IMR-90 (cell line): ENCODE measurements at regions not wholly inside any gene's neighbourhood (a gene's known extent, or its start where the extent isn't known, plus 50 kb on each side); places are given as distances from the start of the nearest gene placed in this dataset.

ENCODE experiments used
- ATAC-seq: fragments of 200-7000 bp; cut with Tn5 transposase; 2 replicates; pipeline ENCODE4 v1.9.1; 2020; ENCODE audit warnings: low read depth, mild to moderate bottlenecking, moderate library complexity
- BruUV-seq: library from RNA; stranded (reverse); fragments of 400-500 nt; replicated peaks from 2 replicates; lab custom pipeline; 2021; lab: Mats Ljungman, UMichigan
- CTCF ChIA-PET: fragments of 300-600 bp; formaldehyde crosslinking; extraction: SDS; loops from one replicate; lab custom pipeline; 2021; ENCODE audit warnings: antibody characterized with exemption; lab: Yijun Ruan, JAX
- POLR2A ChIA-PET: fragments of 300-600 bp; sonication (Branson Sonifier 250); formaldehyde crosslinking; loops from one replicate; lab custom pipeline; 2022; ENCODE audit warnings: antibody characterized with exemption; ENCODE audit not compliant: unreplicated experiment; lab: Charles Lee
- DNase-seq: peaks from one replicate; pipeline ENCODE4 v3.0.0; 2013
- H2AFZ ChIP-seq: replicated peaks from 2 replicates; pipeline ENCODE3; 2013; ENCODE audit warnings: low read length, mild to moderate bottlenecking; ENCODE audit not compliant: poor library complexity
- H2AK5ac ChIP-seq: 2 replicates; pipeline ENCODE4 v1.6.1; 2013; ENCODE audit warnings: low read depth, low read length, inconsistent platforms
- H2AK9ac ChIP-seq: replicated peaks from 2 replicates; pipeline ENCODE3; 2013; ENCODE audit warnings: mild to moderate bottlenecking, low read depth, low read length, moderate library complexity; ENCODE audit not compliant: poor library complexity
- H2BK120ac ChIP-seq: 2 replicates; pipeline ENCODE4 v1.6.1; 2013; ENCODE audit warnings: low read depth, low read length, inconsistent platforms
- H2BK15ac ChIP-seq: 3 replicates; pipeline ENCODE4 v1.6.1; 2013; ENCODE audit warnings: low read depth, low read length, inconsistent platforms
- H2BK20ac ChIP-seq: 2 replicates; pipeline ENCODE4 v1.6.1; 2013; ENCODE audit warnings: low read depth, mild to moderate bottlenecking, inconsistent platforms, low read length, moderate library complexity
- H2BK5ac ChIP-seq: 2 replicates; pipeline ENCODE4 v1.6.1; 2013; ENCODE audit warnings: mild to moderate bottlenecking, low read depth, low read length, inconsistent platforms; ENCODE audit not compliant: poor library complexity, severe bottlenecking
- H3K14ac ChIP-seq: replicated peaks from 2 replicates; pipeline ENCODE4 v1.6.1; 2013; ENCODE audit warnings: low read depth, low read length, inconsistent platforms
- H3K18ac ChIP-seq: 2 replicates; pipeline ENCODE4 v1.6.1; 2013; ENCODE audit warnings: low read depth, low read length, control low read depth
- H3K23ac ChIP-seq: 2 replicates; pipeline ENCODE4 v1.6.1; 2013; ENCODE audit warnings: low read depth, low read length, inconsistent platforms
- H3K27ac ChIP-seq: 2 replicates; pipeline ENCODE4 v1.5.1; 2013; ENCODE audit warnings: mild to moderate bottlenecking, control low read depth, low read length; ENCODE audit not compliant: insufficient read depth
- H3K27me3 ChIP-seq: 2 replicates; pipeline ENCODE4 v1.6.1; 2013; ENCODE audit warnings: low read length; ENCODE audit not compliant: control insufficient read depth, insufficient read depth
- H3K36me3 ChIP-seq: 2 replicates; pipeline ENCODE4 v1.6.1; 2013; ENCODE audit warnings: low read length, mixed read lengths; ENCODE audit not compliant: control insufficient read depth, insufficient read depth
- H3K4ac ChIP-seq: 2 replicates; pipeline ENCODE4 v1.6.1; 2013; ENCODE audit warnings: low read depth, low read length, inconsistent platforms
- H3K4me1 ChIP-seq: 2 replicates; pipeline ENCODE4 v1.6.1; 2013; ENCODE audit warnings: low read length, mixed read lengths; ENCODE audit not compliant: control insufficient read depth, insufficient read depth
- H3K4me2 ChIP-seq: 2 replicates; pipeline ENCODE4 v1.6.1; 2013; ENCODE audit warnings: low read depth, mild to moderate bottlenecking, control low read depth, low read length, moderate library complexity
- H3K4me3 ChIP-seq: 2 replicates; pipeline ENCODE4 v1.5.1; 2013; ENCODE audit warnings: low read depth, mild to moderate bottlenecking, control low read depth, low read length, moderate library complexity; ENCODE audit not compliant: insufficient read depth
- H3K56ac ChIP-seq: 2 replicates; pipeline ENCODE4 v1.6.1; 2013; ENCODE audit warnings: low read length, inconsistent platforms; ENCODE audit not compliant: insufficient read depth; ENCODE audit errors: extremely low read depth
- H3K79me1 ChIP-seq, 2 experiments: 2 replicates each; pipeline ENCODE4 v1.6.1; 2013; ENCODE audit warnings: low read length in 2 of 2, inconsistent platforms in 1 of 2, low read depth in 1 of 2
- H3K9ac ChIP-seq: 2 replicates; pipeline ENCODE4 v1.6.1; 2013; ENCODE audit warnings: low read depth, low read length, control low read depth
- H3K9me1 ChIP-seq: 2 replicates; pipeline ENCODE4 v1.6.1; 2013; ENCODE audit warnings: low read length, inconsistent platforms; ENCODE audit not compliant: insufficient read depth
- H3K9me3 ChIP-seq: 2 replicates; pipeline ENCODE4 v1.6.1; 2013; ENCODE audit warnings: low read length; ENCODE audit not compliant: control insufficient read depth, insufficient read depth
- H4K20me1 ChIP-seq: 2 replicates; pipeline ENCODE4 v1.6.1; 2013; ENCODE audit warnings: low read length, inconsistent platforms; ENCODE audit not compliant: insufficient read depth
- H4K5ac ChIP-seq: 2 replicates; pipeline ENCODE4 v1.6.1; 2013; ENCODE audit warnings: mild to moderate bottlenecking, low read depth, low read length, control low read depth
- H4K8ac ChIP-seq, 2 experiments: 2 replicates each; pipeline ENCODE4 v1.6.1; 2013; ENCODE audit warnings: low read depth in 2 of 2, low read length in 2 of 2, control low read depth in 1 of 2, inconsistent platforms in 1 of 2
- H4K91ac ChIP-seq: 2 replicates; pipeline ENCODE4 v1.6.1; 2013; ENCODE audit warnings: low read depth, low read length, inconsistent platforms; ENCODE audit not compliant: insufficient read depth
- MAZ ChIP-seq: IDR thresholded peaks from 2 replicates; pipeline ENCODE4 v1.6.1; 2012; ENCODE audit warnings: low read depth, mild to moderate bottlenecking, low read length, improper control_type of control experiment, moderate library complexity, borderline replicate concordance
- WGBS, 2 experiments: methylation state at CpG; one replicate each; pipeline versions ENCODE4 v1.1.5 to v1.1.7; 2013; ENCODE audit warnings: missing lambda C conversion rate in 2 of 2; ENCODE audit not compliant: insufficient read length in 1 of 2; ENCODE audit errors: extremely low coverage in 2 of 2; 5-methylcytosine and 5-hydroxymethylcytosine counted together
- dilution Hi-C: fragments of 300-500 bp; cut with HindIII; formaldehyde crosslinking; loops from one replicate; pipeline ENCODE4 v1.14.3; 2018; ENCODE audit warnings: low sequenced_read_pairs; ENCODE audit not compliant: unreplicated experiment
- in situ Hi-C: fragments of 300-500 bp; cut with MboI; formaldehyde crosslinking; loops from 3 replicates; pipeline ENCODE4 v1.14.3; 2019; ENCODE audit warnings: low sequenced_read_pairs, inconsistent platforms, mixed read lengths
- intact Hi-C: fragments of 100-400 bp; cut with micrococcal nuclease; formaldehyde crosslinking; loops from 2 replicates; pipeline ENCODE4 v1.10.0; 2022
- TF ChIP-seq, protein P1 (sequence below): fragments of 150-350 bp; IDR thresholded peaks from 2 replicates; pipeline ENCODE4 v1.6.1; 2017; ENCODE audit warnings: mild to moderate bottlenecking, antibody characterized with exemption, low read length, low read depth

DNA sequence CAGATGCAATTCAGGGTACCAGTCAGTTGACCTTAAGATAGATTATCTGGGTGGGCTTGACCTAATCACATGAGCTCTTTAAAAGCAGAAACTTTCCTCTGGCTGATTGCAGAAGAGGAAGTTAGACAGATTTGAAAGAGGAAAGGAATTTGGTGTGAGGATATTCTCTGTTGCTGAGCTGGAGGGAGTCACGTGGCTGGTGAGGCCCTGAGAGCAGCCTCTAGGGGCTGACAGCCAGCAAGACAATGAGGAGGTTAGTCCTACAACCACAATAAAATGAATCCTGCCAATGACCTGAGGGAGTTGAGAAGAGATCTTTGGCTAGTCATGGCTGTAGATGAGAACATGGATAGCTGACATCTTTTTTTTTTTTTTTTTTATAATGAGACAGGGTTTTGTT, 87.0 kb upstream of the B3GAT2 start:
- no peaks in the 10 kb centered on the region for H3K36me3 ChIP-seq
- no peak overlapping the region for H3K27ac ChIP-seq
- no peak overlapping the region for H2AK9ac ChIP-seq
- intact Hi-C loops, result no loop called here
- no peak overlapping the region for H4K8ac ChIP-seq
- no peaks in the 10 kb centered on the region for H3K9me1 ChIP-seq
- dilution Hi-C loops, result no loop called here
- no CpG with 5 or more reads among the region's 1 CpG for WGBS, 2 experiments
- CTCF ChIA-PET, result interaction anchor here (1.3 kb wide), 1 partner anchor 13 kb away, joined by 3 read pairs; no protein-coding TSS in a partner anchor
- no peak overlapping the region for H3K9ac ChIP-seq
- no peaks in the 10 kb centered on the region for H3K79me1 ChIP-seq
- H2AFZ ChIP-seq, result no peak overlapping the region
- no peak overlapping the region for H4K91ac ChIP-seq
- in situ Hi-C loops, result no loop called here
- no peaks in the 10 kb centered on the region for H3K4me1 ChIP-seq
- H2BK5ac ChIP-seq, result no peak overlapping the region
- H3K18ac ChIP-seq, result no peak overlapping the region
- no peak overlapping the region for H3K4ac ChIP-seq
- no peaks in the 10 kb centered on the region for H3K9me3 ChIP-seq
- TF ChIP-seq, protein P1, sequence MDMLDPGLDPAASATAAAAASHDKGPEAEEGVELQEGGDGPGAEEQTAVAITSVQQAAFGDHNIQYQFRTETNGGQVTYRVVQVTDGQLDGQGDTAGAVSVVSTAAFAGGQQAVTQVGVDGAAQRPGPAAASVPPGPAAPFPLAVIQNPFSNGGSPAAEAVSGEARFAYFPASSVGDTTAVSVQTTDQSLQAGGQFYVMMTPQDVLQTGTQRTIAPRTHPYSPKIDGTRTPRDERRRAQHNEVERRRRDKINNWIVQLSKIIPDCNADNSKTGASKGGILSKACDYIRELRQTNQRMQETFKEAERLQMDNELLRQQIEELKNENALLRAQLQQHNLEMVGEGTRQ, result peak; percentile 58; the same call in 1 of the 2 replicates
- no peak for TF ChIP-seq MAZ
- ATAC-seq (no peak), DNase-seq (peak; percentile 6)
- no peak overlapping the region for H2BK20ac ChIP-seq
- H3K4me3 ChIP-seq, result no peak overlapping the region
- no TSS peak for BruUV-seq
- H3K14ac ChIP-seq, result no peak overlapping the region
- no peak overlapping the region for H3K4me2 ChIP-seq
- no peak overlapping the region for H3K23ac ChIP-seq
- no peaks in the 10 kb centered on the region for H4K20me1 ChIP-seq
- no peak overlapping the region for H2BK15ac ChIP-seq
- no peak overlapping the region for H2AK5ac ChIP-seq
- no peak overlapping the region for H2BK120ac ChIP-seq
- H4K5ac ChIP-seq, result no peak overlapping the region
- no peak overlapping the region for H3K56ac ChIP-seq
- peaks cover 3% of the 10 kb centered on the region; the same call in 1 of the 2 replicates for H3K27me3 ChIP-seq
- POLR2A ChIA-PET, result interaction anchor here (0.6 kb wide), 1 partner anchor 9 kb away, joined by 3 read pairs; no protein-coding TSS in a partner anchor
